ENCODE measurements at regions not wholly inside any gene's neighbourhood (a gene's known extent, or its start where the extent isn't known, plus 50 kb on each side); places are given as distances from the start of the nearest gene placed in this dataset.

DNA sequence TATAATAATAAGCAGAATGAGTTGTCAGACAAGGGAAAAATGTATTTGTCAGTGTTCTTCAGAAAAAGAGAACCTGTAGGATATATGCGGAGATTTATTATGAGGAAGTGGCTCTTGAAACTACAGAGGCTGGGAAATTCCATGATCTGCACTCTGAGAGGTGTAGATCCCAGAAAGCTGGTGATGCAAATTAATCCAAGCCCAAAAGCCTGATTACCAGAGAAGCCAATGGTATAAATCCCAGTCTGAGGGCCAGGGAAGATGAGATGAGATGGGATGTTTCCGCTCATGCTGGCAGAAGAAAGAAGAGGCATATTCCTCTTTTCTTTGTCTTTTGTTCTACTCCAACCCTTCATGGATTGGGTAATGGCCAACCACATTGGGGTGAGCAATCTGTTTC is 732.8 kb upstream of the IGFBP3 start:
- TF ChIP-seq, protein P1, sequence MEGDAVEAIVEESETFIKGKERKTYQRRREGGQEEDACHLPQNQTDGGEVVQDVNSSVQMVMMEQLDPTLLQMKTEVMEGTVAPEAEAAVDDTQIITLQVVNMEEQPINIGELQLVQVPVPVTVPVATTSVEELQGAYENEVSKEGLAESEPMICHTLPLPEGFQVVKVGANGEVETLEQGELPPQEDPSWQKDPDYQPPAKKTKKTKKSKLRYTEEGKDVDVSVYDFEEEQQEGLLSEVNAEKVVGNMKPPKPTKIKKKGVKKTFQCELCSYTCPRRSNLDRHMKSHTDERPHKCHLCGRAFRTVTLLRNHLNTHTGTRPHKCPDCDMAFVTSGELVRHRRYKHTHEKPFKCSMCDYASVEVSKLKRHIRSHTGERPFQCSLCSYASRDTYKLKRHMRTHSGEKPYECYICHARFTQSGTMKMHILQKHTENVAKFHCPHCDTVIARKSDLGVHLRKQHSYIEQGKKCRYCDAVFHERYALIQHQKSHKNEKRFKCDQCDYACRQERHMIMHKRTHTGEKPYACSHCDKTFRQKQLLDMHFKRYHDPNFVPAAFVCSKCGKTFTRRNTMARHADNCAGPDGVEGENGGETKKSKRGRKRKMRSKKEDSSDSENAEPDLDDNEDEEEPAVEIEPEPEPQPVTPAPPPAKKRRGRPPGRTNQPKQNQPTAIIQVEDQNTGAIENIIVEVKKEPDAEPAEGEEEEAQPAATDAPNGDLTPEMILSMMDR (IDR thresholded peaks at IDR 0.05): no peak
- Histone ChIP-seq H3K9me3 (ENCODE audit: control insufficient read depth in 1 of 2, insufficient read depth in 1 of 2, low read length in 2 of 2) (peaks cover 0 to 4% of the 10 kb centered on the region in 2 experiments), H3K27me3 (ENCODE audit: control insufficient read depth in 1 of 2, insufficient read depth in 2 of 2, low read length in 2 of 2) (no peaks in the 10 kb centered on the region), H3K4me1 (ENCODE audit: insufficient read depth, low read length) (no peaks in the 10 kb centered on the region), H3K4me3 (ENCODE audit: low read length) (no peak overlapping the region), H3K27ac (ENCODE audit: low read depth in 1 of 2, low read length in 2 of 2) (no peak overlapping the region), H3K36me3 (ENCODE audit: insufficient read depth, low read length) (no peaks in the 10 kb centered on the region)
- ATAC-seq (ENCODE audit: poor library complexity): no peak
- Mint-ChIP-seq H3K9me3 (peaks cover 4% of the 10 kb centered on the region), H3K27ac (no peak overlapping the region), H3K4me1 (ENCODE audit: low read depth) (no peaks in the 10 kb centered on the region), H3K36me3 (ENCODE audit: low read depth) (no peaks in the 10 kb centered on the region), H3K4me3 (no peak overlapping the region), H3K27me3 (no peaks in the 10 kb centered on the region)
- no peak for DNase-seq
- intact Hi-C loops (cut with DNase I, micrococcal nuclease): no loop called here
- POLR2A ChIA-PET: no interaction called here
- CTCF ChIA-PET: no interaction called here

GRCh38 chr7:46652317-46652716 is 731.2 kb upstream of the IGFBP3 start:
- Histone ChIP-seq H3K27me3 (ENCODE audit: control insufficient read depth in 1 of 2, insufficient read depth in 2 of 2, low read length in 2 of 2) (no peaks in the 10 kb centered on the region), H3K4me1 (ENCODE audit: insufficient read depth, low read length) (no peaks in the 10 kb centered on the region), H3K4me3 (ENCODE audit: low read length) (no peak overlapping the region), H3K27ac (ENCODE audit: low read depth in 1 of 2, low read length in 2 of 2) (no peak overlapping the region), H3K9me3 (ENCODE audit: control insufficient read depth in 1 of 2, insufficient read depth in 1 of 2, low read length in 2 of 2) (peaks cover 0 to 9% of the 10 kb centered on the region in 2 experiments), H3K36me3 (ENCODE audit: insufficient read depth, low read length) (no peaks in the 10 kb centered on the region)
- no peaks in the 10 kb centered on the region for H3K36me3 Mint-ChIP-seq (ENCODE audit: low read depth)
- H3K27me3 Mint-ChIP-seq: no peaks in the 10 kb centered on the region
- no peak for DNase-seq
- POLR2A ChIA-PET: no interaction called here
- TF ChIP-seq, protein P1 (IDR thresholded peaks at IDR 0.05): no peak
- ATAC-seq (ENCODE audit: poor library complexity): no peak
- CTCF ChIA-PET: no interaction called here
- intact Hi-C loops (cut with DNase I, micrococcal nuclease): no loop called here
- no peaks in the 10 kb centered on the region for H3K4me1 Mint-ChIP-seq (ENCODE audit: low read depth)
- peaks cover 4% of the 10 kb centered on the region for H3K9me3 Mint-ChIP-seq
- no peak overlapping the region for H3K4me3 Mint-ChIP-seq
- H3K27ac Mint-ChIP-seq: no peak overlapping the region

- POLR2A ChIA-PET: no interaction called here
- peaks cover 0 to 9% of the 10 kb centered on the region in 2 experiments for H3K9me3 ChIP-seq (ENCODE audit: control insufficient read depth in 1 of 2, insufficient read depth in 1 of 2, low read length in 2 of 2)
- H3K4me1 ChIP-seq (ENCODE audit: insufficient read depth, low read length): no peaks in the 10 kb centered on the region
- H3K27me3 ChIP-seq (ENCODE audit: control insufficient read depth in 1 of 2, insufficient read depth in 2 of 2, low read length in 2 of 2): no peaks in the 10 kb centered on the region
- no peaks in the 10 kb centered on the region for H3K4me1 Mint-ChIP-seq (ENCODE audit: low read depth)
- CTCF ChIA-PET: no interaction called here
- no peak overlapping the region for H3K27ac ChIP-seq (ENCODE audit: low read depth in 1 of 2, low read length in 2 of 2)
- H3K4me3 ChIP-seq (ENCODE audit: low read length): no peak overlapping the region
- intact Hi-C loops (cut with DNase I, micrococcal nuclease): no loop called here
- ATAC-seq (ENCODE audit: poor library complexity): no peak
- H3K27ac Mint-ChIP-seq: no peak overlapping the region
- H3K36me3 Mint-ChIP-seq (ENCODE audit: low read depth): no peaks in the 10 kb centered on the region
- H3K9me3 Mint-ChIP-seq: peaks cover 6% of the 10 kb centered on the region
- no peaks in the 10 kb centered on the region for H3K27me3 Mint-ChIP-seq
- TF ChIP-seq, protein P1 (IDR thresholded peaks at IDR 0.05): no peak
- H3K4me3 Mint-ChIP-seq: no peak overlapping the region
- no peak for DNase-seq
- no peaks in the 10 kb centered on the region for H3K36me3 ChIP-seq (ENCODE audit: insufficient read depth, low read length)
Observed at GRCh38 chr7:46651561-46652088, 730.6 kb upstream of the IGFBP3 start.

All from CD4-positive, alpha-beta T cell (primary cell).